HG03039 (cell line): ENCODE measurements at regions not wholly inside any gene's neighbourhood (a gene's known extent, or its start where the extent isn't known, plus 50 kb on each side); places are given as distances from the start of the nearest gene placed in this dataset.

ENCODE experiments used
- ATAC-seq: cut with Tn5 transposase; IDR thresholded peaks from one replicate; pipeline ENCODE4 v1.9.1; 2021; ENCODE audit warnings: mild to moderate bottlenecking, moderate library complexity; ENCODE audit not compliant: unreplicated experiment

DNA sequence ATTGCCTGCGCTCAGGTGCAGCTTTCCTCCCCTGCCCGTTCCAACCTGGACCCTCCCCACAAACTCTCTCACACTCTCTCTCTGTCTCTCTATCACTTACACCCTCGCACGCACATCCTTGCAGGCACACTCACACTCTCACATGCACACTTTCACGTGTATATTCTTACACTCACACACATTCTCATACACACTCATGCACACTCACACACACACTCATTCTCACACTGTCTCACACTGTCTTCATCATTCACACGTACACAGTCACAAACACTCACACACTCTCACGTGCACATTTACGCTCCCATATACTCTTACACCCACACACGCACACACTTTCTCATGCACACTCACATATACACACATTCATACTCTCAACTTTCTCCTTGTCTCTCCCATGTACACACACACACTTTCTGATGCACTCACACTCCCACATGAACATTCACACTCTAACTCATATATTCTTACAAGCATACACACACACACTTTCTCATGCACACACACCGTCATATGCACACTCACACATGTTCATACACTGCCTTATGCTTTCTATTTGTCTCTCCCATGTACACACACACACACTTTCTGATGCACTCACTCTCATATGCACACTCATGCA, 229.3 kb downstream of the SNX18 start:
- no peak for ATAC-seq

DNA sequence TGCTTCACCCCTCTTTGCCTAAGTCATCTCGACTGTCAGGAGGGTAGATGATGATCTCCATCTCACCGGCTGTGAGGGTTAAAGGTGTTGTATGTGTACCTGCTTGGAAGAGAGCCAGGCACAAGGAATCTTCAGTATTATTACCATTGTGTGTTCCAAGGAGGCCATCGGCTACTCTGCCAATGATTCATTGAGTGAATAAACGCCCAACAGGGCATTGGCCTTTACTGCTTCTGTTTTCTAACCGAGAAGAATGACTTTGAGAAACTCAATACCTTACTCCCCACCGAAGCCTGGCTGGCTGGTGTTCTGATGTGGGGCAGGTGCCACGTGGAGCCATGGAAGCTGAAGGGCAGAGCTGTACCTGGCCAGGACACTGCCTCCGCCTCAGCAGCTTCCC, 228.8 kb downstream of the SNX18 start:
- ATAC-seq, result no peak

DNA sequence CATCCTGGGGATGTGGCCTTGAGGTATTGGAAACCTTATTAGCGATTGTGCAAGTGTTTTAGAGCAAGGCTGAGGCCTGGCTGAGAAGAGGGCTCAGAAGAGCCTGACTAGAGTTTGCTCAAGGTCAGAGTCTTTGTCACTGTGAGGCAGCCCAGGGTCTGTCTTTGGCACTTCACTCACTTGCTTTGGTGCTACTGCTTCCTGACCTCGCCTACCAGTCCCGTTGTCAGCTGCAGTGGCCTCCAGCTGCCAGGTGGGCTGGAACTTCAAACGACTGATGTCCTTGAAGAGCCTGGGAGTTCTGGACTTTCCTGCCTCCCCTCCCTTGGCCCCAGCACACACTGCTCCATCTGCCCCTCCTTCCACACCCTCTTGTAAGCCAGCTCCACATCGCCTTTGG, 228.0 kb downstream of the SNX18 start:
- ATAC-seq, result no peak

DNA sequence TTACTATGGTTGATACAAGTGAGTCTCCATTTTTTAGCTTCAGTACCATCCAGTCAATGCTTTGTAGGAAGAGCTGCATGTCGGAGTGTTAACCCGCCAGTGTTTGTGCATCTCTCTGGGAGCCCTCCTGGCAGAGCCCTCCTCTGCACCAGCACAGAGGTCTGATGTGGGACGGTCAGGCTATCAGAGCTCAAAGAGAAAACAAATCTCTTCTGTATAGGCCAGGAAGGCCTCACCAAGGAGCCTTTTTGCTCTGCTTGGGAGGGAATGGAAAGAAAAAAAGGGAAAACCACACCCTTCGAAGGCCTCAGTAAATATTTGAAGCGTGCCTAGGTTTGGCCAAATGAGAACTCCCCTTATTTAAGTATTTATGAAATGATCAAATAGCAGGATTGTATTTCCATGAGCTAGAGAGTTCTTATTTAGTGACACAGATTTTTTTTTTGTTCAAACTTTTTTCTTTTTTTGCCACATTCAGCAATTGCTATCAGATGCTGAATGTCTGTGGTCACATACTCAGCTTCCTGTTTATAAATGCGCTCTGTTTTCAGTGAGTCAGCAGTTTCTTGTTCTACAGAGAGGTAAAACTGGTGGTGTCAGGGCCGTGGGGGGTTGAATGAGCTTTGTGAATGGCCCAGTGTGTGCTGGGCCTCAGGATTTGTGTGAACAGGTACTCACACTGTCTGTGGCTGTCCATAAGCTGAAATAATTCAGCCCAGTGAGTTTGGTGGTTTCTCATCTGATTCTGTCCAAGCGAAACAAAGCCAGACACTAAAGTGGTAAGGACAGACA, 226.6 kb downstream of the SNX18 start:
- ATAC-seq, result peak; percentile 58

DNA sequence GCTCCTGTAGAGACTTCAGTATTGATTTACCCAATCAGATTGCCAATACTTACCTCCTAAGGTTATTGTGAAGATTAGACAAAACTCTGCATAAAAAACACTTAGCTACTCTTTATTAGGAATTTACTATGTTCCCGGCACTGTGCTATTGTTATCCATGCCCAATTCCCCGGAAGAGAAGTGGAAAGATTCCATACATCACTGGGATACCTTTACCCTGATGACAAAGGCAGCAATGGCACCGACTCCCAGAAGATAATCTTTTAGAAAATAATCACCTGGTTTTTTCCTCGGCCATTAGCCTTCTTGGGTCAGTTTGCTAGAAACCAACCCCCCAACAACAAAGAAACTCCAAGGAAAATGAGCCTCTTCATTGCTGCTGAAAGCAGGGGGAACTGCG, 226.0 kb downstream of the SNX18 start:
- no peak for ATAC-seq

DNA sequence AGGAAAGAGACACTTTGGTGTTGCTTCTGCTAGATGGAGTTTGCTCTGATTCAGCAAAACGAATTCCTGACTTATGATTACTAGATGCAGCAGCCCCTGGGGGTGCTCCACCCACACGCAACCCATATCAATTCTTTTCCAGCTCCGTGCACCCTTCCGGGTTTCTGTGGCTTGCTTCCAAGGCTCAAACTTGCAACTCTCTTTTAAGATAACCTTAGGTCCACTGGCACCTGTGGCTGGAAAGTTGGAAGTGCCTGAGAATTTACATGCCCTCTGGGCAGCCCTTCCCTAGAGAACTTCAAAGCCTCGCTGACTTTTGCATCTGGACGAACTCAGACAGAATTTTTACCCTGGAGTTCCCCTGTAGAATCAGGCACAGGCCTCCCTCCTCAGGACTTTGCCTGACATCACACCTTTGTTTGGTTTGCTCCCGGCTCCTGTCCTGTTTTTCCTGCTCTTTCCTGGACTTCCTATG, 224.9 kb downstream of the SNX18 start:
- no peak for ATAC-seq

DNA sequence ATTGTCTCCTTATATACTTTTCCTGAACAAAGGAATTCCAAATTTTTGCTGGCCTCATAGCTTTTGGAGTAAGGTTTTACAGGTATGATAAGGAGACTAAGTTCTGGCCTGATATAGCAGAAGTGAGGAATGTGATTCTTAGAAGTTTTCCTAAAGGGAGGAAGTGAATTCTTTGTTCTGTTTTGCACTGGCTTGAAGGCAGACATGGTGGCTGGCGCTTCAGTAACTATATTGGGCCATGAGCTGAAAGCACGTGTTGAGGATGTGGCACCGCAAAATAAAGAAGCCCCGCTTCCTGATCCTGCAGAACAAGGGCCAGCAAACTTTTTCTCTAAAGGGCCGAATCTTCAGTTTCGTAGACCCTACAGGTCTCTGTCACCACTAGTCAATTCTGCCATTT, 224.2 kb downstream of the SNX18 start:
- ATAC-seq, result no peak

DNA sequence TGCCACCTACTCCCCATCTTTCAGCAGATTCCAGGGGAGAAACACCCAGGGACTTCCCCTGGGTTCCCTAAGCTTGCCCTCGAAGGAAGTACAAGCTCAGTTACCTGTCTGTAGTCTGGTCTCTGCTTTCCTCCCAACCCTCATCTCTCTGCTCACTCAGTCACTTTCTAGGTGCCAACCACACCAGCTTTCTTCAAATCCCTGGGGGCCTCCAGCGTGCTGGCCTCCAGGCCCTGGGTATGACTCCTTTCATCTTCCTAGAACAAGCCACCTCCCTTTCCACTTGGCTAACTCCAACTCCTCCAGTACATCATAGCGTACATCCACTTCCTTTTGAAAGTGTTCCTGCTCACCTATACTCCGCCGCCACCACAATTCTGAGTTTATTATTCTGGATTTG, 222.6 kb downstream of the SNX18 start:
- no peak for ATAC-seq

DNA sequence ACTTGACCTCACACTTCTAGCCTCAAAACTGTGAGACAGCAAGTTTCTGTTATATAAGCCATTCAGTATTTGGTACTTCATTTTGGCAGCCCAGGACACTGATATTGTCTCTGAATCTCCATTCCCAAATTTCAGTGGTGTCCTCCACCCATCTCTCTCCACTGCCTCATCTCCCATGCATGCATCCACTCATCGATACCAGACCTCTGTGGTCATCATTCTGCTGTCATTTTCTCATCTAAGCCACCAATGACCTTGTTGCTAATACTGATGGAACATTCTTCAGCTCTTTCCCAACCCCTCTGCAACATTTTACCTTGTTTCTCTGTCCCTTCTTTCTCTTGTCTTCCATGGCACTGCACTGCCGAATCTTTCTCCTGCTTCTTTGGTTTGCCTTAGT, 221.8 kb downstream of the SNX18 start:
- no peak for ATAC-seq

DNA sequence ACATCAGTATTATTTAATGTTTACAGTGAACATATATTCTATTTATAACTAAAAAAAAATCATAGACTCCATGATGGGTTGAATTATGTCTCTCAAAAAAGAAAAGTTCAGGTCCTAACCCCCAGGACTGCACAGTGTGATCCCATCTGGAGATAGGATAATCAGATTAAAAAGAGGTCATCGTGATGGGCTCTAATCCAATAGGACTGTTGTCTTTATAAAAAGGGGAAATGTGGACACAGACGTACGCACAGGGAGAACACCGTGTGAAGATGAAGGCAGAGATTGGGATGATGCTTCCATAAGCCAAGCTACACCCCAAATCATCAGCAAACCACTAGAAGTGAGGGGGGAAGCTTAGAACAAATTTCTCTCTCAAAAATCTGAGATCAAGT, 221.4 kb downstream of the SNX18 start:
- no peak for ATAC-seq

DNA sequence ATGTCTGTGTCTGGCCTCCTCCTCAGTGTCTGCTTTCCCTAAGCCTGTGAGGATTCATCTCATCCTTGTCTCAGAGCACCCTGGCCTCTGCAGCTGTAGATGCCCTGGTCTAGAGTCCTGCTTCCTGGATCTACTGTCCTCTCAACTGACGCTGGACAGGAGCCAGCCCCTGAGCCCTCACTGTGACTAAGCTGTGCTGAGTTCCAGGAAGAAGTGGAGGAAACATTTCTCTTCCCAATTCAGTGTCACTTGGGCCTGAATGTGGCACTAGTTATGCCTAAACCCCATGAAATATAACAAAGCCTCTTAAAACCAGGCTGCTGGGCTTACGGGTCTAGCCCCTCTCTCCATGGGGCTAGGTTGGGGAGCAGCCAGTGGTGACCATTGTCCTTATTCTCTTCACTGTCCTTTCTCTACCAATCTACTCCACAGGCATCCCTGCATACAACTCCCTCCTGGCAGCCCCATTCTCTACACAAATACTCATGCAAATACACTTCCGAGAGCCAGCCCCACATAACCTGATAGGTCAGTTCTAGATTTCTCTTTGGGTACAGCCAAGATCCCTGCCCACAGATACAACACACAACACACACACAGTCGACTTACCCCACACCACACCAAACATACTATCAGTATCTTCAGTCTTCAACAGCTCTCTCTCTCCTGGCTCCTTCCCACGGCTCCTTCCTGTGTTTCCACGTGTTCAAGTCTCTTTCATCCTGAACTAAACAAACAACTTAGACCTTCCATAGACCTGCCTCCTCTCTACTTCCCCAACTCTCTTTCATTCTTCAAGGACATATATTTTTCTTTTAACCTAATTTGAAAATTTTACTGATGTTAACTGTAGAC, 220.8 kb downstream of the SNX18 start:
- ATAC-seq, result no peak

DNA sequence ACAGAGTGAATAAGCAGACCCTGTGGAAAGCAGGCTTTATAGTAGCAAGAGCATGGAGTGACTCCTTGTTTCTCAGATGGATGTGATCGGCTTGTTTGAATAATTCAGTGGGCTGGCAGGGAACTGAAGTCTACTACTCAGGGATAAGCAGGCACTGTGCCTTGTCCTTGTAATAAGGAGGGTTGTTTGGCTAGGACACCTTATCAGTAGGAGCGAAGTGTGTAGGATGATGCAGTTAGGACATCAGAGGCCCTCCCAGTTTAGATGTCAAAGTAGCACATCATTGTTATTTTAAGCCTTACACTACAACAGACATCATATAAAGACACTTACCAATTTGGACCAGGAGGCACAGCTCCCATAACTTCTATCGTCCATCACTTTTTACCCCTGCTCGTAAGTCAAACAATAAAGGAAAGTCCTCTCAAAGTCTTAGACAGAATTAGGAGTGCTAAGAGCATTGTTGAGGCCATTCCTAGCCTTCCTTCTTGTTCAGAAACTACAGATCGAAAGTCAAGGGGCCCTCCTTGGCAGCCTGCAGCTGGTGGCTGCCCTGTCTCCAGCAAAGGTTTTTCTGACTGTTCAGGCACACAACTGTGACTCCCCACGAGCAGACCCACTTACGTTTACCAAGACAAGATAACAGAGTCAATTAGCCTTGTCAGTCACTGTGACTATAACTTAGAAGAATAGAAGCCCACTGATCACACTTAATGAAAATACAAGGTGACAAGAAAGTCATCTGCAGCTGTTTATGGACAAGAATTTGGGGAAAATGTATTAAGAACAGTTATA, 218.6 kb downstream of the SNX18 start:
- no peak for ATAC-seq

DNA sequence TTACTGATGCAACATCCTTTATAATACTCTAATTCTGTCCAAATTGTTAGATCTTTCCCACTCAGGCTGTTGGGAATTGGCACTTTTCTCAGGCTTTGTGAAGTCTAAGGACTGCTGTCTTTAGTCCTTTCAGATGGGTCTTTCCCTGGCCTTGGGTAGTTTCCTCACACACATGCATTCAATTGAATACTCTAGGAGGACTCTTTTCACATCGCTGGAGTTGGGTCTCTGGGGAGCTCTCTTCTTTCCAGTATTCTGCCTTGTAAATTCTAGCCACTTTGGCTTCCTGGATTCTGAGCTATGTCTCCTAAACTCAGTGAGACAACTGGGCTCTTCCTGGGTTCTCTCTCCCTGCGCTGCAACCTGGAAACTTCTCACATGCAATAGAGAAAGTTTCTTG, 215.5 kb downstream of the SNX18 start:
- no peak for ATAC-seq

DNA sequence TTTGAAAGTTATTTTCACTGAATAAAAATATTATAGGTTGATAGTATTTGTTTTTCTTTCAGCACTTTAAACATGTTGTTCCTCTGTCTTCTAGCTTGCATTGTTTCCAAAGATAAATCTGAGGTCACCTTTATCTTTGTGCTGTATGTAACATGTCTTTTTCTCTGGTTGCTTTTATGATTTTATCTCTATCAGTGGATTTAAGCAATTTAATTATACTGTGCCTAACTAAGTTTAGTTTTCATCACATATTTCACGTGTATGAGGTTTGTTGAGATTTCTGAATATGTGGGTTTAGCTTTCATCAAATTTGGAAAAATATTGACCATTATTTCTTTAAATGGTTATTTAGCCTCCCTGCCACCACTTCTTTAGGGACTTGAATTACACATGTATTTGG, 214.5 kb downstream of the SNX18 start:
- no peak for ATAC-seq

DNA sequence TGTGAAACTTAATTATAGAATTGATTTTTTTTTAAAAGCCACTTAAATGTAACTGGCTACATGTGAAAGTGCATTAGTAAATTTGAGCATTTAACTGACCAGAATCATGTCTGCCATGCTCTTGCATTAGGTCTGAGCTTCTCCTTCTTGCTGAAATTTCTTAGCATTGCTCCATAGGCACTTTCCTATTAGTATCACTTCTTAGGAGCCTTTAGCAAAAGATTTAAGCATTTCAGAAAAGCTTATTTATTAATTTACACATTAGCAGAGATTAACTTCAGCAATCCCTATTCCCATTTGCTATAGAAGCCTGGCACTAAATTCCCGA, 211.0 kb downstream of the SNX18 start:
- ATAC-seq, result no peak

DNA sequence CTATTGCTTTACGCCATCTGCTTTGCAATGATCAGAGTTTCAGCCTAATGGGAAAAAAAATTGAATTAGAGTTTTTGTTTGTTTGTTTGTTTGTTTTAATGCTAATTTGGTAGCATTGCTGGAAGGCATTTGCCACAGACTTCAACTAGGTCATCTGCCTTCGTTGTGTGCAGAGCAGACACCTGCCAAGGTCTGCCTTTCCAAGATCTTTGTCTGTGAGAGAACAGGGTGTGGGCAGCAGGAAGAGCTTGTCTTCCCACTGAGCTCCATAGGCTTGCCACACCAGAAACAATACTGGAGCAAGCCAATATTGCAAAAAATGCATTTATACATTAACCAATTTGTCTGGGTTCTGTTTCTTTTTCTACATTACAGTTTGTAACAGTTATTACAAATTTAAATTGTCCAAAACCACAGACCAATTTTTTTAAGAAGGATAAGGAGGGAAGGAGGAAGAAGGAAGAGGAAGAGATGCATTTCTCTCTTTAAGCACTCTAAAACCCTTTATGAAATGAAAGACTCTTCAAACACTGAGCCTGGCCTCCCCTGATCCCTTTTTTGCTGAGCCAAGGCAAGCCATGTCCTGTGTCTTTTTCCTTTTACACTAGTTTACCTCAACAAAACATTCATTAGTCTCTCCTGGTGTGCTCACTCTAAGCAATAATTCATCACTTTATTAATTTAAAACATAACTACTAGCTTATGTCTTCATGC, 210.5 kb downstream of the SNX18 start:
- ATAC-seq, result no peak

DNA sequence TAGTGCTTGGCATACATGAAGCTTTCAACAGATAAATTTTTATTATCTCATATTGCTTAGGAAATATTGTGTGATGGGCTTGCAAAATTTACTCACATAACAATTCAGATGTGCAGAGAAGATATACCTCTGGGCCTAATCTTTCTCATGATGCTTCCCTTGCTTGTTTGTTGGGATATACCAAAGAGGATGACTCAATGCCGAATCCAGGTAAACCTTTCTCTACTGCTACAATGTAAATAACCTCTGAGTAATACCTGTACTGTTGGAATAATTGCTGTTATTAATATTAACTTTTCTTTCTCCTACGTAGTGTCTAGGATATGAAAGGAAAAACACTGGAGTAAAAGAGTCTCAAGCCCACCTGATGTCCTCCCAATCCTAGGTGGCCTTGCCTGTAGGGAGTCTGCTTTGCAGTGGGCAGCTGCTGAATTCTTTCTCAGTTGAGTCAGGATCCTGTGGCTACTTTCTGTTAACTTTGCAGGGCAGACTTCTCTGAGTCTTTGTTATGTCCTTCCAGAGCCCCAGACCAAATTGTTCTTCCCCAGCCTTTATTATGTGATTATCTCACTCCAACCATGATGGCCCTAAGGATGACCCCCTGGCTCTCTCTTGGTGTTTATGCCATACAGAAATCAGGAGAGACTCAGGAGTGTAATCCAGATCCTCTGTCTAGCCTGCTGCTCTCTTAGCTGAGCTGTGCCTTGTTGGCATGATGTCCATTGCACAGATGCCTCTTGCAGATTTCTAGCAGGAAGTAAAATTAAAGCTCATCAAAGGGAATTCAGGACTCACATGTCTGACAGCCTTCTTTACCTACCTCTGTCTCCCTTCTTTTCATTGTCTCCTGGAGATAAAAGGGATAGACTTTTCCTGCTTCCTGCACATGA, 208.1 kb downstream of the SNX18 start:
- ATAC-seq, result no peak

DNA sequence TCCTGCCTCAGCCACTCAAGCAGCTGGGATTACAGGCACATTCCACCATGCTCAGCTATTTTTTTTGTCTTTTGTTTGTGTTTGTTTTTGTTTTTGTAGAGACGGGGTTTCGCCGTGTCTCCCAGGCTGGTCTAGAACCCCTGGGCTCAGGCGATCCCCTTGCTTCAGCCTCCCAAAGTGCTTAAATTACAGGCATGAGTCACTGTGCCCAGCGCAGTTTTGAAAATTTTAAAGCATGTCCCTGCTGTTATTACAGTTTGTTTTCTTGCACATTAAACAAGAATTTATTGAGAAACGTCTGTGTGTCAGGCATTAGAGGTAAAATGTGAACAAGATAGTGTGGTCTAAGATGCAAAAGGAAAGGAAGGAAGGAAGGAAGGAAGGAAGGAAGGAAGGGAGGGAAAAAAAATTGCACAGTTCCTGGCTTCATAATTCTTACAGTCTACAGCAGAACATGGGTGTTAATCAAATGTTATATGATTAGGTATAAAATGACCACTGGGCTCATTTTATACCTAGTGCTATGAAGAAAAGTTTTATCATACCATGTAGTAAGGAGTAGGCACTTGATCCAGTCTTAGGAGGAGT, 205.4 kb downstream of the SNX18 start:
- ATAC-seq, result no peak
